Activated CD8-positive, alpha-beta memory T cell treated with anti-CD3 and anti-CD28 coated beads for 24 hours (primary cell): ENCODE measurements at regions not wholly inside any gene's neighbourhood (a gene's known extent, or its start where the extent isn't known, plus 50 kb on each side); places are given as distances from the start of the nearest gene placed in this dataset.

ENCODE experiments used
- DNase-seq: peaks from one replicate; pipeline ENCODE4 v3.0.0-alpha.2; 2020

- DNase-seq: no peak
These were observed 828.3 kb upstream of the MIR17HG start for GRCh38 chr13:90519157-90519556.

GRCh38 chr13:90526711-90527110, 820.8 kb upstream of the MIR17HG start:
- no peak for DNase-seq

- no peak for DNase-seq
These were observed 815.7 kb upstream of the MIR17HG start for GRCh38 chr13:90531744-90532143.

DNA sequence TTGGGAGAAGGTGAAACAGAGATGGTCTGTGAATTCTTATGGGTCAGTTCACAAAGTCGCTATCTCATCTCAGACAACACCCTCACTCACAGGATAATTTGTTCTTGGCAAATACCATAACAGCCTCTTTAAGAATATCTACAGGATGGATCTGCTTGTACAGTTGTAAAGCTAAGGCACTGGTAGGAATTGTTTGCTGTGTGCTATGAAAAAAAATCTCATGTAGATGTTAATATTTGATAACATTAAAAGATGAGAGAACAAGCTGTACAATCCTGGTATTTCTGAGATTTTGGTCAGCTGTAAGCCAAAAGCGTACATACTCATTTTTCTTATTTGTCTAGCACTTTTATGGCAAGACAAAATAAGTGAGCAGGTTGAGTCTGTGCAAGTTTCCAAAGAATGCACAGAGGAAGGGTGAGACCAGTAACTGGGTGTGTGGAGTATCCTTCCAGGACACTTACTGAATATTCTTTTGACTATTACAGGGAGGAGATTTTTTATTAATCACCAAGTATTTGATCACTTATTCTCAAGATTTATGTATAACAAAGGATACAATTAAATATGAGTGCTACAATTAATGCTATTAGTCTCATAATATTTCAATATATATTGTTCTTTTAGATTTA, 814.5 kb upstream of the MIR17HG start:
- DNase-seq: no peak

DNA sequence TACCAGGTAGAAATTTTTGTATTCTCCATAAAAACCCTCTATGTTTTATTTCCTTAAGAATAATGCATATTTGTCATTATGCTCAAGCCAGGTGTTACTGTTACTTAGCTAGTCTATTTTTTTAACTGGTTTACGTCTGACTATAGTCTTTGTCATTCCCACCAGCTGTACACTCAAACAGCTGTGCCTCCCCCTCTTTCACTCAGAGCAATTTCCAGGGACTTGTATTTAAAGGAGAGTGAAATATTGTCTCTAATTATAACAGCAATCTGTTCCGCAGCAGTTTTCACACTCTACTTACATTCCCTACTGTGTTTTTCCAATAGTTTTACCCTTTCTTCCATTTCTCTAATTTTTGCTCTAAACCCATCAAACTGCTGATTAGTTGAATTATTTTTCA, 813.6 kb upstream of the MIR17HG start:
- no peak for DNase-seq

GRCh38 chr13:90534617-90535370, 812.7 kb upstream of the MIR17HG start:
- DNase-seq: no peak

- DNase-seq: no peak
These were observed 812.1 kb upstream of the MIR17HG start for GRCh38 chr13:90535421-90535820.

GRCh38 chr13:90538063-90538462, 809.4 kb upstream of the MIR17HG start:
- DNase-seq: no peak

GRCh38 chr13:90541346-90541745, 806.1 kb upstream of the MIR17HG start:
- no peak for DNase-seq

GRCh38 chr13:90542959-90543505, 804.5 kb upstream of the MIR17HG start:
- DNase-seq: no peak

GRCh38 chr13:90545070-90545840, 802.2 kb upstream of the MIR17HG start:
- no peak for DNase-seq

DNA sequence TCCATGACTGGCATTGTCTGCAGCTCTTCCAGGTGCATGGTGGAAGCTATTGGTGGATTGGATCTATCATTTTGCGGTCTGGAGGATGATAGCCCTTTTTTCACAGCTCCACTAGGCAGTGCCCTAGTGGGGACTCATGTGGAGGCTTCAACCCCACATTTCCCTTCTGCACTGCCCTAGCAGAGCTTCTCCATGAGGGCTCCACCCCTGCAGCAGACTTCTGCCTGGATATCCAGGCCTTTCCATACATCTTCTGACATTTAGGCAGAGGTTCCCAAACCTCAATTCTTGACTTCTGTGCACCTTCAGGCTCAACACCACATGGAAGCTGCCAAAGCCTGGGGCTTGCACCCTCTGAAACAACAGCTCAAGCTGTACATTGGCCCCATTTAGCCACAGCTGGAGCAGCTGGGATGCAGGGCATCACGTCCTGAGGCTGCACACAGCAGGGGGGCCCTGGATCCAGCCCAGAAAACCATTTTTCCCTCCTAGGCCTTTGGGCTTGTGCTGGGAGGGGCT, 800.2 kb upstream of the MIR17HG start:
- no peak for DNase-seq

DNA sequence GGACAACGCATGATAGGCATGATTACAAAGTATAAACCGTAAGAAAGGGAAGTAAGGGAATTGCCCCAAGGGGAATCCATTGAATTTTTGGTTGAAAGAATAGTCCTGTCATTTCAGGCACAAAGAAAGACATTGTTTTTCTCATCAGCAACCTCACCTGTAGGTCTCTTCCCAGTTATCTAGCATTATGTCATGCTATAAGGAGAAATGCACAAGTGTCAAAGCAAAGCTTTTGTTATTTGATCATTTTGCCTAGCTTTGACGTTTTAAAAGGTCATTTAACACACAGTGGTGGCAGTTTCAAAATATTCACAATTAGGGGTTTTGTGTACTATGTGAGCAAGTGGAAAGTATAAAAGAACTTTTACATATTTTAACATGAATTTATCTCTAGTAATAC, 796.2 kb upstream of the MIR17HG start:
- no peak for DNase-seq

DNA sequence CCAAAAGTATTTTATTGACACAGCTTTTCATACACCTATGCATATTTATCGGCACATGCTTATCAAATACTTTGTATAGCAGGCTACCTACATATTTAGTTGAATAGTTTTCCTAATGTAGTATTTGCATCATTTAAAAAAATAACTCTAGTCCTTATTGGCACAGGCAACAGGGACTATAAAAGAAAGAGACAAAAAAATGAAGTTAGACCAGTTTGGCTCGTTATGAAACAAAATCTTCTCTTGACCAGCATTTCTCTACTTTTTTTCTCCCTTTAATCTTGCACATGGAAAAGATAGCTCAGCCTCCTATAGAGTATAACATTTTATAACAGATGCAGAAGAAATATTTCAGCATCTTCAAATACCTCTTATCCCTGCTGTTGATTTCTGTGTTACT, 794.8 kb upstream of the MIR17HG start:
- DNase-seq: no peak

GRCh38 chr13:90553159-90553558, 794.3 kb upstream of the MIR17HG start:
- no peak for DNase-seq

DNA sequence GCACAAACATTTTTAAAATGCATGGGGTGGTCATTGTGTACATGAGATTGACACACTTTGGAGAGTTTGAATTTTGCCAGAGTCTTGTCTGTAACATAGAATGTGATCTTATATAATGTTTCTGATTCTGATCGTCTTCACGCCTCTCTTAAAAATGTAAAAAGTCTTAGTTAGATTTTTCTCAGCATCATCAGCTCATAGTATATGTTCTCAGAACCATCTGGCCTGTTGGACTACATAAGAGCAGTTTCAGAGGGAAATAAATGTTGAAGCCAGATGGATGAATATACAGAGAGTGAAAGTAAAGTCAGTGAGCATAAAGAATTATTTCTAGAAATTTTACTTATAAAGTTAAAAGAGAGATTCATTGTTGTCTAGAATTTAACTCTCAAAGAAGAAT, 789.9 kb upstream of the MIR17HG start:
- DNase-seq: no peak

- DNase-seq: no peak
These were observed 785.0 kb upstream of the MIR17HG start for GRCh38 chr13:90562443-90562842.

GRCh38 chr13:90564096-90564495, 783.4 kb upstream of the MIR17HG start:
- DNase-seq: no peak

- DNase-seq: no peak
These were observed 782.9 kb upstream of the MIR17HG start for GRCh38 chr13:90564566-90564965.

DNA sequence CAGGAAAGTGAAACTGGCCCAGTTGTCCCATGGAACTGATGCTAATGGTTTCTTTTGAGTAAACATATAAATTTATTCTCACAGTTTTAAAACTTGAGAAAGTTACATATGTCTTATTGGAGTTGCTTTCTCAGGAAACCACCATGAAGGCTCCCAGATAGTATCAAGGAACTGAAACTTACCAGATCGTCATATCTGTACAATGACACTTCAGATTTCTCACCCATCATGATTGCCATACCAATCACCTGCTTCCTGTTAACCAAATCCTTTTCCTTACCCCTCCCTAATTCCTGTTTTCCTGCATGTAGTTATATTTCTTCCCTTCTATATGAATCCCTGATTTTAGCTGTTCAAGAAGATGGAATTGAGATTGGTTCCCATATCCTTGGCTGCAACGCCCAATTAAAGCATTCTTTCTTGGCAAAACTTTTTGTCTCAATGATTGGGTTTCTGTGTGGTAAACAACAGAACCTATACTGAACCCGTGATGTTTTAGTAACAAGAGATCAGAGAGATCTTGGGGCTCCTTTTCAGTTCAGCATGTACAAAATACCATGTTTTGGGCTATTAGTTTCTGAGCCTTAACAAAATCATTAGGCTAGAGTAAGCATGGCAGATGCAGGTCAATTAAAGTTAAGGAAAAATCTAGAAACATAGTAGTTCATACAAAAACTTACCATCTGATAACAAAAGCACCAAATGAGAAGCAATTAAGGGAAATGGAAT, 781.3 kb upstream of the MIR17HG start:
- no peak for DNase-seq

DNA sequence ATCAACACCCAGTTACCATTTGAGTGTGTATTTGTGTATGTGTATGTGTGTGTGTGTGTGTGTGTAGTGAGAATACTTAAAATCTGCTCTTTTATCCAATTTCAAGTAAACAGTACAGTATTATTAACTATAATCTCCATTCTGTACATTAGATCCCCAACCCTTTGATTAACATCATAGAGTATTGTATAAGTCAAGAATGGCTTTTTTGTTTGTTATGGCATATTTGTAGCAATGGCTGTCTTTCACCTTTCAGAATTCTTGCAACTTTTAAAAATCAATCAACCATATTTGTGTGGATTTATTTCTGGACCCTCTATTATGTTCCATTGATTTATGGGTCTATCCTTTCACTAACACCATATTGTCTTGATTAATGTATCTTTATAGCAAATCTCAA, 779.3 kb upstream of the MIR17HG start:
- DNase-seq: no peak

DNA sequence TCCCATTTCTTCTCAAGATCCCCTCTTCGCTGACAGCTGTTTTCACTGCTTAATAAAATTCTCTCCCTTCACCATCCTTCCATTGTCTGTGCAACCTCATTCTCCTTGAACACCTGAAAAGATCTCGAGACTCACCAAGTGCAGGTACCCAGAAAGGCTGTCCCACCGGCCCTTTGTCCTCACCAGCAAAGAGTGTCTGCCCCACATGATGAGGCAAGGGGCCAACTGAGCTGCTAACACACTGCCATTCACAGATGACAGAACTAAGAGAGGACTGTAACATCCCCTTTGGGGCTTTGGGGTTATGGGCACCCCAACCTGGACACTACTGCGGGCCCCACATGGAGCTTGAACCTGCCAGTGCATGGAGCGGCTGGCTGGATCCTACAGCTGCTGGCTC, 771.4 kb upstream of the MIR17HG start:
- DNase-seq: no peak

GRCh38 chr13:90577726-90578125, 769.8 kb upstream of the MIR17HG start:
- DNase-seq: no peak
